ENCODE measurements at regions not wholly inside any gene's neighbourhood (a gene's known extent, or its start where the extent isn't known, plus 50 kb on each side); places are given as distances from the start of the nearest gene placed in this dataset.

- DNase-seq = no peak
Measured at GRCh38 chr10:58003945-58004344, 263.7 kb downstream of the IPMK start.

GRCh38 chr10:58001159-58001558, 266.5 kb downstream of the IPMK start:
- DNase-seq = no peak

DNA sequence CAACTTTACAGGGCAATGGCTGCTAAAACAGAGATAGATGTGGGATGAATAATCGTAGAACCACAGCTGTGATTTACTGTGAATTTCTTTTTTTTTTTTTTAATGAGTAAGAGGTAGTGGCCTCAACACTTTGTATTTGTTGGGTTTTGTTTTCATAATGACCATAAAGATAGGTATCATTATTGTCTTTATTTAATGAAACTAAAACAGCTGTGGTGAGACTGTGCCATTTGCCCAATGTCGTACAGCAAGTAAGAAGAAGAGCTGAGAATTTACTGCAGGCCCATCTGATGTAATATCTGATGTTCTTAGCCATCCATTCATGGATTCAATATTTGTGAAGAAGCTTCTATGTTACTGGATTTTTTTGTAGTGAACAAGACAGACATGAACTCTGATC, 271.2 kb downstream of the IPMK start:
- DNase-seq = no peak

GRCh38 chr10:57993302-57993701, 274.4 kb downstream of the IPMK start:
- no peak for DNase-seq

DNA sequence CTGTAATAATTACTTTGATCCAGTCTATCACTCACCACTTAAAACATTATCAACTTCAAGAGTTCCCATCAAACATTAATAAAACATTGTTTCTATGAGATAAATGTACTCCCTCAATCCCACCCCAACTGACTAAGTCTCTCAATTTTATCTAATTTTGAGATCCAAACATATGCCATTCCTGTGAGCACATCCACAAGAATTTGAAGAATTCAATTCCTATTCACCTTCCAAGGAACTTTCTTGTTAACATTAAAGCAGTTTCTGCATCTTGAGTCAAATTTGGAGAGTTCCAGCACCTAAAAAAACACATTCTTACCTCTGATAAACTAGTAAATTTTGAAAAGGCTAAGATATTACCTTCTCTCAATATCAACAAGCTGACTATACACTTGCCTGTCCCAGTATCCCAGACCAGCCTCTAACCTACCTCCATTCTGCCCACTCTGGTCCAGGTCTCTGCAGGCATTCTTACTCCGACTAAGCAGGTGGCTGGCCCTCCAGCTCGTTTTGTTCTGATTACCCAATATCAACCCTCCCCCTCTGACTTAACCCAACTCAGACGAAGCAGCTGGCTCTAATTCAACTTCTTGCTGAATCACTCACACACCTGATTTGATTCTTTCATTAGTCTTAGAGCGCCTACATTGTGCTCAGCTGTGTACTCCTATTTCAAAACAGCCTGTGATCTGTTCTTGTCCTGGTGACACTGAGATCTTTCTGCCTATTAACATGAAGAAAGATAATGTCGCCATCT, 275.2 kb downstream of the IPMK start:
- DNase-seq = no peak

DNA sequence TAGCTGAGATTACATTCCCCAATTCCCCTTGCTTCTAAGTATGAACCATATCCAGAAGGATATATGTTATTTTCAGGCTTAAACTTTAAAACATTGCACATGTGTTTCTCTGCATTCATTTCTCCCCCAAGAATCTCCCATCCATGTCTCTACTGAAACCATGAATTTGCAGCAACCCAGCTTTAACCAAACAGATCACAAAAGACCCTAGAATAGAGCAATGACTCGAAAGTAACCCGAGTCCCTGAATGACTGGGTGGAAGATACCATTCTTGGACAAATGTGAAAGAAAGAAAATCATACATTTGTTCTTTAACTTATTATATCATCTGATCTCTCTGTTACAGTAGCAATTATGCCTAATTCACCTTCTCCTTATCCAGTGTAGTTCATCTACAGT, 278.7 kb downstream of the IPMK start:
- DNase-seq = no peak

DNA sequence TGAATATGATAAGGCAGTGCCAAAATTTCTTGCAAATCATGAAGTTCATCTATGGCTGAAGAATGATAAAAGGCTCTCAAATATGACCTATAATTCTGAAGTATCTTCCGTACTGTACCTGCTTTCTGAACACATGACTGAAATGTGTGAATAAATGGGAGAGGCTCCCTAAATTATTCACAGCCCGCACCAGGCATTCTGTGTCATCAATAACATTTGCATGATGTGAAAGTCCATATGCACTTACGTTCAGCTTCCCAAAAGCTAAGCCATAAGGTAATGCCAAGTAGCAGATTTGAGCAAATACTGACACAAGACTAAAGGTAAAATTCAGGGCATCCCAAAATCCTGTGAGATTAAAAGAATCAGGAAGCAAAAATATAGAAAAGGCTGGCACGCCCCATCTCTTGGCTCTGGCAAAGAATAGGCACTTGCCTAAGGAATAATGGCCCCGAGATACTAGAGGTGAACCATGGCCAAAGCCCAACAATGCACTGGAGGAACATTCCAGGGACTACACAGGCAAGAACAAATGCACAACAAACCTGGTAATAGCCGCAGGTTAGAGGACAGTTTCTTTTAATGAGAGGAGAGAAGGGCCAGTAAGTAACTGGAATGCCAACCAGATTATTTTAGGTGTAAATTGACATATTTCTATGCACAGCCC, 280.5 kb downstream of the IPMK start:
- DNase-seq = no peak

- DNase-seq = no peak
Measured at GRCh38 chr10:57986422-57986821, 281.3 kb downstream of the IPMK start.

DNA sequence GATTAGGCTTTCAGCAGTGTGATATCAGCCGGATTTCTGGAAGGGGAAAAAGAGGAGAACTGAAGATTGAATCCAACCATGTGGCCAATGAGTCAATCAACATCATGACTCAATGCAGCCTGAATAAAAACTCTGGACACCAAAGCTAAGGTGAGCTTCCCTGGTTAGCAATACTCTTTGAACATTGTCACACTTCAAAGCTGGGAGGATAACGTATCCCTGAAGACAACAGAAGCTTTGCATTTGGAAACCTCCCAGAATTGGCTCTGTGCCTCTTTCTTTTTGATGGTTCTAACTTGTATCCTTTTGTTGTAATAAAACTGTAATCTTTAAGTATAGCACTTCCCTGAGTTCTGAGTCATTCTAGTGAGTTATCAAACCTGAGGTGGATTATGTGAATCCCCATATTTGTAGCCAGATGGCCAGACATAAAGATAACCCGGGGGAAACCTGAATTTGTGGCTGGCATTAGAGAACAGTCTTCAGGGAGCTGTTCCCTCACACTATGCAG, 284.4 kb downstream of the IPMK start:
- no peak for DNase-seq

GRCh38 chr10:57982091-57982490, 285.6 kb downstream of the IPMK start:
- no peak for DNase-seq

DNA sequence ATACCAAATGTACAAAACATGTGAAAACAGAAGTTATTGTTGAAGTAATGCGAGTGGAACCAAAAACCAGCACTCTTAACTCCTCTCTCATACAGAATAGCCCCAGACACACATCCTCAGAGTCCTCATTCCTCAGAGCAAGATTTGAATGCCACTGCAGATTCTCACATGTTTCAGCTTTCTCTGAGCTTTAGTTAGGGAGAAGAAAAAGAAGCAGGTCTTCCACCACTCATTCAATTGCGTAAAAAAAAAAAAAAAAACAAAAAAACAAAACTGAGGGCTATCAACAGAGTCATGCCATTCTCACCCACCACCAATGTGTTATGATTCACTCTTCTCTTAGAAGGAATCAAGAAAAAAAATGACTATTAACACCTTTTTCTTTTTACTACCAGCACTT, 287.7 kb downstream of the IPMK start:
- DNase-seq = no peak

DNA sequence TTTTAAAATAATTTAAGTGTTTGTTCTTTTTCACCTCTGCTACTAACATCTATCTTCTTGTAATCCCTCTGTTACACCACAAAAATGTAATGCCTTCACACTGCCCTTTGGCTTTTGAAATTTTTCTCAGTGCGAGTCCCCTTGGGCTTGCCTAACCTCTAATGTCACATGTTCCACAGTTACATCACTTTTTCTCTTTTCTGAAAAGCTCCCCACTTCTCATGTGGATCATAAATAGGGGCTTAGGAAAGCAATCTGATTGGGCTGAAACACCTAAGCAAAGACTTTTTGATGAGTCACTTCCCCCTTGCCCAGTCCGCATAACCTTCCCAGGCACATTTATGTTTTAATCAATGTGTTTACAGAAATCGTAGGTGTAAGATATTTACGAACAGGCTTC, 288.2 kb downstream of the IPMK start:
- DNase-seq = no peak

DNA sequence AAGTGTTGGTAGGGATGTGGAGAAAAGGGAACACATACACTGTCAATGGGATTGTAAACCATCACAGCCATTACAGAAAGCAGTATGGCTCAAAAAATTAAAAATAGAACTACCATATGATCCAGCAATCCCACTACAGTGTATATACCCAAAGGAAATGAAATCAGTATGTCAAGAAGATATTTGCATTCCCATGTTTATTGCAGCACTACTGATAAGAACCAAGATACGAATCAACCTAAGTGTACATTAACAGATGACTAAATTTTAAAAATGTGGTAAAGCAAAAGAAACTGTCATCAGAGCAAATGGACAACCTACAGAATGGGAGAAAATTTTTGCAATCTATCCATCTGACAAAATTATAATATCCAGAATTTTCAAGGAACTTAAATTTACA, 290.4 kb downstream of the IPMK start:
- no peak for DNase-seq

DNA sequence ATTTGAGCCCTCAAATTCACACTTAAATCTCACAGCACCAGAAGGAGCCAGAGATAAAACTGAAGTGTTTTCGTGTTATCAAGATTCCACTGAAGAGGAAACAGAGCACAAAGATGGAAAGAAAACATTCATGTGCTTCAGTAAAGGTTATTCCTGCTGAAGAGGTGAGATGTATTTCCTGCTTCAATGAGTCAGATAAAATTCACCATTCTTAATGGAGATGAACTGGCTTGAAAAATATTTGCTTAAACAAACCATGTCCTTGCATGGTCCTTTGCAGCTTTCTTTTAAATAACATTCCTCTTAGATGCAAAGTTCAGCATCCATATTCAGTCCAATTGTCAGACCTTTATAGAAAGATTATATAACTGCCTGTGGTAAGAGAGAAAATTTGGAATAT, 294.2 kb downstream of the IPMK start:
- DNase-seq = no peak

DNA sequence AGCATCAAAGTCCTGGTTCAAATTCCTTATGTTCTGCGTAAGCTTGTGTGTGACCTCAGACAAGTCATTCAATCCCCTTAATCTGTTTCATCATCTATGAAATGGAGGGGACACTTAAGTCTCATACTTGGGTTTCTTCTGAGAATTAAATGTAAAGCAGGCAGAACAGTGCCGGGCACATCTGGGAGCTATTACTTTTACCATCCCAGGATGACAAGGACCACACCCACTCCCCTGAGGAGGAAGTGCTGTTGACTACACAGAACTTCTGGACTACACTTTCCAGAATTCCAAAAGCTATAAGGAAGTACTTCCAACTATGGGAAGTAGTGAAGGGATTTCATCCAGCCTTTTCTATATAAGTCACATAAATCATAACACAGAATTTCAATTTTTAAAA, 294.9 kb downstream of the IPMK start:
- DNase-seq = no peak

- DNase-seq = no peak
Measured at GRCh38 chr10:57968328-57969016, 299.2 kb downstream of the IPMK start.

- DNase-seq = no peak
Measured at GRCh38 chr10:57964351-57964750, 303.3 kb downstream of the IPMK start.

- no peak for DNase-seq
Measured at GRCh38 chr10:57963546-57963945, 304.1 kb downstream of the IPMK start.

DNA sequence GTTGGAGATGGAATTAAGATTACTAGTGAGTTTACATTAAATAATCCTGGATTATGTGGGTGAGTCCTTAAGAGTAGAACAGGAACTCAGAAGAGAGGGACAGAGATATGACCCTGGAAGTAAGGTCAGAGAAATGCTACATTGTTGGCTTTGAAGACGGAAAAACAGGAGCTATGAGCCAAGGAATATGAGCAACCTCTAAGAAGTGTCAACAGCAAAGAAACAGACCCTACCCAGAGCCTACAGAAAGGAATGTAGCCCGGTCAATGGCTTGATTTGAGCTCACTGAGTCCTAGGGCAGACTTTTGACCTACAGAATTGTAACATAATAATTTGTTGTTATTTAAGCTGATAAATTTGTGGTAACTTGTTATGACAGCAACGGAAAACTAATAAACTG, 304.9 kb downstream of the IPMK start:
- DNase-seq = no peak

DNA sequence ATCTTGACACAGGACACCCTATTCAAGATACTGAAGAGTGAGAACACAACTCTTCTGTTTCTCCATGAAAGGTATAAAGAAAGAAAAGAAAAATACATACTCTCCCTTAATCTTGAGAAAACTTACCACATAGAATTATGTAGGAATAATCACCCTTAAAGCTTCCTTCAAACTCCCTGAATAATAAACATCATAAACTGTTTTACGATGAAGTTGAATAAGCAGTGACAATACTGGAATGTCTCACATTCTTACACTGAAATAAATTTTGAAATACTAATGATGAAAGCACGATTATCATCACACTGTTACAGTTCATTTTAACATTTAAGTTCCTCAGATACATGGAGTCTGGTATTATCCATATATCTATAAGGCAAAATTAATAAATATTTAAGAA, 306.2 kb downstream of the IPMK start:
- DNase-seq = no peak

GRCh38 chr10:57960406-57960805, 307.3 kb downstream of the IPMK start:
- no peak for DNase-seq

- no peak for DNase-seq
Measured at GRCh38 chr10:57959318-57960006, 308.2 kb downstream of the IPMK start.

DNA sequence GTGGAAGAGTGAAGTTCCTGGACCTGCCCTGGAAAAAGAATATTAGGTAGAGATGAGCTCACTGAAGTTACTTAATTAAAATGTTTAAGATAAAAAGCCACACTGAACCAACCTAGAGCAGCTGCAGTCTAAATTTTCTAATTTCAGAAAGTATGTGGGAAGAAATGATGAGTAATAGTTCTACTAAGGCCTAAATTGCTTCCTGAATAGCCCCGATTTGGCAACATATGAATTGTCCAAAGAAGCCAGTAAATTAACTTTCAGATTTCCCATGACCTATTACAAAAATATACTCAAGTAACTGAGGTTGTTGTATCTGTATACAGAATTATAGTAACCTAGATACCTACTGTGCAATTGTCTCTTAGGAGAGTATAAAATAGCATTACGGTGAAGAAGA, 312.6 kb downstream of the IPMK start:
- no peak for DNase-seq

Data from central memory CD4-positive, alpha-beta T cell (primary cell).